ENCODE measurements at regions not wholly inside any gene's neighbourhood (a gene's known extent, or its start where the extent isn't known, plus 50 kb on each side); places are given as distances from the start of the nearest gene placed in this dataset.

GRCh38 chr9:108517651-108518365 is 338.0 kb downstream of the ACTL7B start:
- peak overlapping the region in 1 of 3 experiments; percentile 12; a peak in 1 of 7 replicates for H3K27ac Mint-ChIP-seq
- WGBS (ENCODE audit: extremely low coverage, insufficient read length, low lambda C conversion rate): no CpG with 5 or more reads among the region's 9 CpGs

More at GRCh38 chr9:108517651-108518365, 338.0 kb downstream of the ACTL7B start:
- no peaks in the 10 kb centered on the region for H4K20me1 ChIP-seq (ENCODE audit: control insufficient read depth, insufficient read depth, insufficient read length)
- H2BK12ac ChIP-seq (ENCODE audit: insufficient read length, low read depth, low read length): no peak overlapping the region
- Mint-ChIP-seq H3K4me1 (0 out of 4 replicates have a peak, but pooled peaks cover 0 to 3% of the 10 kb centered on the region in 2 experiments), H3K9me3 (no peaks in the 10 kb centered on the region), H3K27me3 (ENCODE audit: low read depth) (no peaks in the 10 kb centered on the region), H3K36me3 (ENCODE audit: insufficient read depth in 1 of 3, low read depth in 3 of 3) (no peaks in the 10 kb centered on the region), H3K4me3 (no peak overlapping the region)
- H2BK120ac ChIP-seq (ENCODE audit: low read depth, low read length, poor library complexity, severe bottlenecking): no peak overlapping the region
- no peaks in the 10 kb centered on the region for H3K27me3 ChIP-seq (ENCODE audit: insufficient read depth, low read length)
- H2AFZ ChIP-seq (ENCODE audit: low read length): no peak overlapping the region
- no peak overlapping the region for H3K9ac ChIP-seq (ENCODE audit: extremely low read depth, insufficient read length, low read length)
- no peaks in the 10 kb centered on the region for H3K79me1 ChIP-seq (ENCODE audit: insufficient read depth, low read depth, low read length, poor library complexity, severe bottlenecking)
- DNase-seq: no peak
- H2BK15ac ChIP-seq (ENCODE audit: low read depth, low read length): no peak overlapping the region
- H3K23ac ChIP-seq (ENCODE audit: insufficient read length, low read depth, low read length): no peak overlapping the region
- no peaks in the 10 kb centered on the region for H3K23me2 ChIP-seq (ENCODE audit: insufficient read length, low read depth, low read length, poor library complexity, severe bottlenecking)
- no peak overlapping the region for H4K91ac ChIP-seq (ENCODE audit: insufficient read length, low read depth, low read length)
- H4K8ac ChIP-seq (replicated peaks; ENCODE audit: insufficient read length, low read depth, low read length): no peak overlapping the region
- H3K14ac ChIP-seq (ENCODE audit: insufficient read depth, low read length): no peak overlapping the region
- H2BK5ac ChIP-seq (ENCODE audit: insufficient read length, low read length): no peak overlapping the region
- no peak overlapping the region for H3K18ac ChIP-seq (ENCODE audit: insufficient read length, low read depth, low read length)
- H4K5ac ChIP-seq (ENCODE audit: insufficient read length, low read depth, low read length): no peak overlapping the region
- no peak overlapping the region for H3K4me2 ChIP-seq (ENCODE audit: insufficient read depth, insufficient read length, low read length)
- H3K4me1 ChIP-seq (ENCODE audit: insufficient read depth, low read length): no peaks in the 10 kb centered on the region
- H3K9me3 ChIP-seq (ENCODE audit: control insufficient read depth, low read depth, low read length): no peaks in the 10 kb centered on the region
- TF ChIP-seq, protein P1, sequence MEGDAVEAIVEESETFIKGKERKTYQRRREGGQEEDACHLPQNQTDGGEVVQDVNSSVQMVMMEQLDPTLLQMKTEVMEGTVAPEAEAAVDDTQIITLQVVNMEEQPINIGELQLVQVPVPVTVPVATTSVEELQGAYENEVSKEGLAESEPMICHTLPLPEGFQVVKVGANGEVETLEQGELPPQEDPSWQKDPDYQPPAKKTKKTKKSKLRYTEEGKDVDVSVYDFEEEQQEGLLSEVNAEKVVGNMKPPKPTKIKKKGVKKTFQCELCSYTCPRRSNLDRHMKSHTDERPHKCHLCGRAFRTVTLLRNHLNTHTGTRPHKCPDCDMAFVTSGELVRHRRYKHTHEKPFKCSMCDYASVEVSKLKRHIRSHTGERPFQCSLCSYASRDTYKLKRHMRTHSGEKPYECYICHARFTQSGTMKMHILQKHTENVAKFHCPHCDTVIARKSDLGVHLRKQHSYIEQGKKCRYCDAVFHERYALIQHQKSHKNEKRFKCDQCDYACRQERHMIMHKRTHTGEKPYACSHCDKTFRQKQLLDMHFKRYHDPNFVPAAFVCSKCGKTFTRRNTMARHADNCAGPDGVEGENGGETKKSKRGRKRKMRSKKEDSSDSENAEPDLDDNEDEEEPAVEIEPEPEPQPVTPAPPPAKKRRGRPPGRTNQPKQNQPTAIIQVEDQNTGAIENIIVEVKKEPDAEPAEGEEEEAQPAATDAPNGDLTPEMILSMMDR (conservative IDR thresholded peaks at IDR 0.05): no peak
- no peak overlapping the region for H3T11ph ChIP-seq (ENCODE audit: low read length)
- no peak overlapping the region for H3K27ac ChIP-seq (ENCODE audit: insufficient read length, low read depth, low read length)
- no peak overlapping the region for H3K56ac ChIP-seq (ENCODE audit: insufficient read length, low read depth, low read length)
- H2BK20ac ChIP-seq (ENCODE audit: low read depth, low read length, poor library complexity, severe bottlenecking): no peak overlapping the region
- H3K79me2 ChIP-seq (ENCODE audit: insufficient read depth, low read length): no peaks in the 10 kb centered on the region
- H2AK5ac ChIP-seq (ENCODE audit: insufficient read length, low read length): no peak overlapping the region
- H3K4ac ChIP-seq (ENCODE audit: low read depth, low read length): no peak overlapping the region
